Stimulated activated CD8-positive, alpha-beta memory T cell treated with anti-CD3 and anti-CD28 coated beads, Interleukin-7, amount 100 ng/mL, for 48 hours (primary cell): ENCODE measurements at regions not wholly inside any gene's neighbourhood (a gene's known extent, or its start where the extent isn't known, plus 50 kb on each side); places are given as distances from the start of the nearest gene placed in this dataset.
"Not testable (repeated sequence)": the region's sequence is repeated elsewhere in the genome, so short reads cannot be mapped to it uniquely, and the experiment has no call there.

Source experiments
- DNase-seq, 2 donors: peaks; one replicate each; pipeline ENCODE4 v3.0.0-alpha.2; 2020; ENCODE audit warnings: low read depth in 1 of 2; ENCODE audit errors: extremely low read depth in 1 of 2

GRCh38 chr11:91560434-91560833 is 664.2 kb upstream of the FAT3 start:
- no peak for DNase-seq

- no peak for DNase-seq
Measured at GRCh38 chr11:91538065-91538464, 686.6 kb upstream of the FAT3 start.

DNA sequence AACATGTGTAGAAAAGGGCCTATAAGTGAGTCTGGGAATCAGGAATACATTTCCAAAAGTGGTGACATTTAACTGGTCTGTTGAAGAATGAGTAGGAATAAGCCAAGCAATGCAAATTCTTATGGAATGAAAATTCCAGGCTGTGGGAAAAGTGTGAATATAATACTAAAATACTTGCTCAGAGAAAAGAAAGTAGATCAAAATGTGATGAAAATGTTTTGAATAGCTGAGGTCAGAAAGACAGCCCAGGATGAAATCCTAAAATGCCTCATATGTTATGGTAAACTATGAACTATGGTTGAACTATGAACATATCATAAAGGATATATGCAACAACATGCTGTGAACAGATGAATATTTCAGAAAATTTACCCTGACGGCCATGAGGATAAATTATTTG is 688.3 kb upstream of the FAT3 start:
- DNase-seq, result no peak

DNA sequence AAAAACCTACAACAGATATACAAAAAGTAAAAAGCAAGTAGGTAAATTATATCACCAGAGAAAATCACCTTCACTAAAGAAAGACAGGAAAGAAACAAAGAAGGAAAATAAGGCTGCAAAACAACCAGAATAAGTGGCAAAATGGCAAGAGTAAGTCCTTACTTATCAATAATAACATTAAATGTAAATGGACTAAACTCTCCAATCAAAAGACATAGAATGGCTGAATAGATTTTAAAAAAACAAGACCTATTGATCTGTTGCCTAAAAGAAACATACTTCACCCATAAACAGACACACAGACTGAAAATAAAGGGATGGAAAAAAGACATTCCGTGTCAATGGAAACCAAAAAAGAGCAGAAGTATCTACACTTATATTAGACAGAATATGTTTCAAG is 695.7 kb upstream of the FAT3 start:
- DNase-seq, result no peak

GRCh38 chr11:91527380-91528030 is 697.1 kb upstream of the FAT3 start:
- no peak for DNase-seq

DNA sequence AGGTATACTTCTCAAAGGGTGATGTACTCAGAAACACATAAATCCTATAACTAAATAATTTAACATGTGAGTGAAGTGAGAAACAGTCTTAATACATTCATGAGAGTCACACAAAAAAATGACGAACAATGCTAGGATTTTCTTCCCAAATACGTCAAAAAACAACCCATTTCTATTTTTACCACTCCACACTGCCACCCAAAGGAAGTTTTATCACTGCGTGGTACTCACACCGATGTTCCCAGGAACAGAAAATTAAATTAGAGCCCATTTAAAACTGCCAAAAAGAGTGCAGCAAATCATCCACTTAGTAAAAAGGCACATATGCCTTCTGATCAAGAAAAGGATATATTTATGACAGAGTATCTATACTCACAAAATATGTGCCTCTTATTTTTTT is 710.9 kb upstream of the FAT3 start:
- DNase-seq, result no peak

- no peak for DNase-seq
Measured at GRCh38 chr11:91497847-91498246, 726.8 kb upstream of the FAT3 start.

DNA sequence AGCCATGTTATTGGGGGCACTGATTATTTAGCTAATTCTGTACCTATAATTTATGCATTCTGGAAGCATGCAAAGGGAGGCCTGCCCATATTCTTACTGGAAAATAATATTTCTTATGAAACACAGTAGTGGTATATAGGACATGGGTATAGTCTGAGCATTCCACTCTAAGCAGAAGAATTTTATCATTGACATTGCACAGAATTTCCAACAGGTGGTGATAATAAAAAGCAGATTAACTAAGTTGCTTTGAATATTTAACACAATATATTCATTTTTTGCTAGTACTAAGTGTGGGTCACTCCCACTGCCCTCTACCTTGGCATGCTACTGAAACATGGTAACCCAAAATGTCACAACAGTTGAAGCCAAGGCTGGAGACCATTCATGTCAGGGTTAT is 728.8 kb upstream of the FAT3 start:
- DNase-seq, result no peak

GRCh38 chr11:91489989-91490388 is 734.6 kb upstream of the FAT3 start:
- no peak for DNase-seq

- not testable (repeated sequence) for DNase-seq
Measured at GRCh38 chr11:91483956-91484355, 740.7 kb upstream of the FAT3 start.

- not testable (repeated sequence) for DNase-seq
Measured at GRCh38 chr11:91481875-91482274, 742.7 kb upstream of the FAT3 start.

DNA sequence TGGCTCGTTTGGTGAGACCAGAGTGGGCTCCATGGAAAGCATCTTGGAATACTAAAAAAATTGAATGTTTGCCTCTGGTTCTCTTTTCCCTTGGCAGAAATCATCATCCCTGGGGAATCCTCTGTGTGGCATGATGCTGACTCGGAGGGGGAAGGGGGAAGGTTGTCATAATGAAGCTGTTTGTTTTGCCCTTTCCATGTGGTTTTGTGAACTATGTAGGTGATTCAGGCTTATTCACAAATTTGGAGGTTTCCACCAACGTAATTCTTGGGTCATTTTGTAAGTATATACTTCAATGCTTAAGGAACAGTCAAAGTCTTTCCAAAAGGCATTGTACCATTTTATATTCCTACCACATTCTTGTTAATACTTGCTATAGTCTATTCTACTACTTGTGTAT is 754.0 kb upstream of the FAT3 start:
- no peak for DNase-seq

DNA sequence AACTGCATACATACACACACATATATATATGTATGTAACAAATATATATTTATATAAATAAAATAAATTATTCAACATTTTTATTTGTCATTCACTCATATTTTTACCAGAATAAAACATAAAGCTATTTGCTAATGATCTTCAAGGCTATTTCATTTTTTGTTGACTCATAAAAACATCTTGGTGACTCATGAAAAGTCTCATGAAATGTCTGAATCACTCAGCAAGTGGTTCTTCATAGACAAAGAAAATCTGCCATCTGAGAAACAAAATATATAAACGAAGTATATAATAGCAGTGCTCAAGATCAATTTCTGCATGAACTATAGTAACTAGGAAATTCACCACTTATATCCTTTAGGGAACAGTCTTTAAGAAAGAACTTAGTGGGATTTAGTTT is 764.8 kb upstream of the FAT3 start:
- DNase-seq, result no peak

DNA sequence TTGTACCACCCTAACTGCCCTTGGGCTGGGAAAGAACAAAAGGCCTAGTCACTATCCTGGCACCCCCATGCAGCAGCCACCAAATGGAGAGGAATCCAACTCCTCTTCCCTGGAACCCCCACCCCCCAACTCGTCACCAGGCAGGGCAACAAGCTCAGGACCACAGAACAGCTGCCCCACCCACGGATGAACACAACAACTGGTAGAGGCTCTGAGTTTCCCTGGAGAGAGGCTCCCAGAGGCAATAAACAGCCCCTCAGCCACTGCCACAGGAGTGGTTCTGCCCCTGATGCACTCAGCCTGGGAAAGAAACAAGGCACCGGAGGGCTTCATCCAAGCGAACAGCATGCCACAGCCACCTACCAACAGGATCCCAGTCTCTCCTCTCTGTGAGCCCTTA is 778.4 kb upstream of the FAT3 start:
- no peak for DNase-seq

DNA sequence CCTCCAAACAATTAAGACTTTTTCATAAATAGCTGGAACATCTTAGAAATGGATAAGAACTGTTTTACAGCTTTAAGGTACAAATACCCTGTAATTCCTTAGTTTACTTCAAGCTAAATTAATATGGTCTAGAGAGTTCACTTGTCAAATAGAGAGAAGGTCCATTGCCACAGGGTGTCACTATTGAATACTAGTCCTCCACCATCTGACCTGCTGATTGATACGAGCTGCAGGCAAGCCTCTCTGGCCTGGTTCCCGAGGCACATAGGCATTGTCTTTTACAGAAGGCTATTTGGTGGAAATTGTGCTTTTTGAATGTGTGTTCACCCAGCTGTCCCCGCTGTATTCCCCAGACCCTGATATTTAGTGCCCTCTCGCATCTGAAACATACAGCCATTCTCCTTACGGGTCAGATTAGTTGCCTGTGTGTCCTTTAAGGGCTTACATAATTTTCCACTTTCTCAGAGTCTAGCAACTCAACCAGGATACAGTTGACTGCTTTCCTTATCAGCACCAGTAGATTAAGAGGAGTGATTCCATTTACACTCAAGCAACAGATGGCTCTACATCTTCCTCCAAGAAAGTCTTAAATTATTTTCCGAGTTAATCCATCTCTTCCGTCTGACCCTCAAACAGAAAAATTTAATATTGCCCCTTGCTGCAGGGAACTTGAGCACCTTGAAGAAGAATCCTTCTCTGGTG is 788.8 kb upstream of the FAT3 start:
- no peak for DNase-seq

GRCh38 chr11:91433284-91434010 is 791.2 kb upstream of the FAT3 start:
- DNase-seq, result no peak

DNA sequence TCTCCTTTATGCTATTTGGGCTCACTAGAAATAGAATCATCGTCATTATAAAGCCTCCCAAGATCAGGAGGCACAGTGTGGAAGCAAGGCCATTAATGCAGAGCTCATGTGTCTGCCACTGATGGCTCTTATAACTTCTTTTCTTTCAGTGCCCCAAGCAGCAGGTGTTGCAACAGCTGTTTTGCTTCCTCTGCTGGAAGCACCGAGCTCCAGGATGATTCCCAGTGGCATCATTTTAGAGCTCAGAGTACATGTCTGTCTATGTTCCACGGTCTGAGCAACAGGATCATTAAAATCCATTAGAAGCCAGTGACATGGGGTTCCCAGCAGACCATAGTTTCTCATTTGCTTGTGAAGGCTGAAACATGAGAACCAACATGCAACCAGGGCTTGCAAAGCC is 803.0 kb upstream of the FAT3 start:
- DNase-seq, result no peak

DNA sequence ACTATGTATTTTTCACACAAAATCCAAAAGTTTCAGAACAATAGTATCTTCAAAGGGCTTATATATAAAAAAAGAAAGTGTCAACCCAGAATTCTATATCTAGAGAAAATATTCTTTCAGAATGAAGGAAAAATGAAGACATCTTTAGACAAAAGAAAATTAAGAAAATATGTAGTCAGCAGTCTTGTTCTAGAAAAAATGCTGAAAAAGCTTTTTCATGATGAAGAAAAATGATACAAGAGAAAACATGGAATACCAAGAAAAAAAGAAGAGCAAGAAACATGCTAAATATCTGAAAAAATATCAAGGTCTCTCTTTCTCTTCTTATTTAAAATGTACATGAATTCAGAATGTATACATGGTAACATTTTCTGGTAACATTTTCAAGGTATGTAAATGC is 816.8 kb upstream of the FAT3 start:
- DNase-seq, result no peak

GRCh38 chr11:91406009-91406408 is 818.6 kb upstream of the FAT3 start:
- no peak for DNase-seq

- no peak for DNase-seq
Measured at GRCh38 chr11:91404344-91404743, 820.3 kb upstream of the FAT3 start.

- no peak for DNase-seq
Measured at GRCh38 chr11:91397134-91397468, 827.5 kb upstream of the FAT3 start.
